Progenitor cell of endocrine pancreas (in vitro differentiated cells): ENCODE measurements at regions not wholly inside any gene's neighbourhood (a gene's known extent, or its start where the extent isn't known, plus 50 kb on each side); places are given as distances from the start of the nearest gene placed in this dataset.
"Not testable (repeated sequence)": the region's sequence is repeated elsewhere in the genome, so short reads cannot be mapped to it uniquely, and the experiment has no call there.

ENCODE experiments used
- DNase-seq: peaks from one replicate; pipeline ENCODE4 v3.0.0; 2021; ENCODE audit warnings: low spot score; ENCODE audit not compliant: unreplicated experiment
- H3K27ac Mint-ChIP-seq: 2 replicates; pipeline ENCODE4 v1.8.0; 2021; ENCODE audit warnings: mild to moderate bottlenecking, moderate library complexity, mixed read lengths
- H3K27me3 Mint-ChIP-seq: 2 replicates; pipeline ENCODE4 v1.8.0; 2021; ENCODE audit warnings: mixed read lengths
- H3K36me3 Mint-ChIP-seq: 2 replicates; pipeline ENCODE4 v1.8.0; 2022; ENCODE audit warnings: mixed read lengths; ENCODE audit not compliant: insufficient read depth
- H3K4me1 Mint-ChIP-seq: 2 replicates; pipeline ENCODE4 v1.8.0; 2021; ENCODE audit warnings: low read depth, mixed read lengths
- H3K4me3 Mint-ChIP-seq: 2 replicates; pipeline ENCODE4 v1.8.0; 2021; ENCODE audit warnings: low read depth, mild to moderate bottlenecking, moderate library complexity, mixed read lengths
- H3K9me3 Mint-ChIP-seq: 2 replicates; pipeline ENCODE4 v1.8.0; 2021; ENCODE audit warnings: low read depth, mixed read lengths
- TF ChIP-seq, protein P1 (sequence below): fragments of 200-600 bp; sonication (generic); IDR thresholded peaks from one replicate; pipeline ENCODE4 v1.5.0; 2021; ENCODE audit warnings: antibody characterized with exemption, mild to moderate bottlenecking; ENCODE audit not compliant: unreplicated experiment

DNA sequence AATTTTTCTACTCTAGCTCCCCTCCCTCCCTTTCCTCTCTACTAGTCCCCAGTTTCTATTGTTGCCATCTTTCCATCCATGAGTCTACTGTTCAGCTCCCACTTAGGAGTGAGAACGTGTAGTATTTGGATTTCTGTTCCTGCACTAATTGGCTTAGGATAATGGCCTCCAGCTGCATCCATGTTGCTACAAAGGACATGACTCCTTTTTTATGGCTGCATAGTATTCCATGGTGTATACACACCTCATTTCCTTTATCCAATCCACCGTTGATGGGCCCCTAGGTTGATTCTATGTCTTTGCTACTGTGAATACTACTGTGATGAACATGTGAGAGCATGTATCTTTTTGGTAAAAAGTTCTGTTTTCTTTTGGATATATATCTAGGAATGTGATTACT, 138.9 kb upstream of the MSX2 start:
- H3K27ac Mint-ChIP-seq: no peak overlapping the region
- peaks cover 2% of the 10 kb centered on the region for H3K4me1 Mint-ChIP-seq
- no peak for DNase-seq
- no peak overlapping the region for H3K4me3 Mint-ChIP-seq
- peaks cover 17% of the 10 kb centered on the region for H3K27me3 Mint-ChIP-seq
- H3K9me3 Mint-ChIP-seq: peaks cover 3% of the 10 kb centered on the region
- no peaks in the 10 kb centered on the region for H3K36me3 Mint-ChIP-seq
- TF ChIP-seq, protein P1, sequence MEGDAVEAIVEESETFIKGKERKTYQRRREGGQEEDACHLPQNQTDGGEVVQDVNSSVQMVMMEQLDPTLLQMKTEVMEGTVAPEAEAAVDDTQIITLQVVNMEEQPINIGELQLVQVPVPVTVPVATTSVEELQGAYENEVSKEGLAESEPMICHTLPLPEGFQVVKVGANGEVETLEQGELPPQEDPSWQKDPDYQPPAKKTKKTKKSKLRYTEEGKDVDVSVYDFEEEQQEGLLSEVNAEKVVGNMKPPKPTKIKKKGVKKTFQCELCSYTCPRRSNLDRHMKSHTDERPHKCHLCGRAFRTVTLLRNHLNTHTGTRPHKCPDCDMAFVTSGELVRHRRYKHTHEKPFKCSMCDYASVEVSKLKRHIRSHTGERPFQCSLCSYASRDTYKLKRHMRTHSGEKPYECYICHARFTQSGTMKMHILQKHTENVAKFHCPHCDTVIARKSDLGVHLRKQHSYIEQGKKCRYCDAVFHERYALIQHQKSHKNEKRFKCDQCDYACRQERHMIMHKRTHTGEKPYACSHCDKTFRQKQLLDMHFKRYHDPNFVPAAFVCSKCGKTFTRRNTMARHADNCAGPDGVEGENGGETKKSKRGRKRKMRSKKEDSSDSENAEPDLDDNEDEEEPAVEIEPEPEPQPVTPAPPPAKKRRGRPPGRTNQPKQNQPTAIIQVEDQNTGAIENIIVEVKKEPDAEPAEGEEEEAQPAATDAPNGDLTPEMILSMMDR: no peak

DNA sequence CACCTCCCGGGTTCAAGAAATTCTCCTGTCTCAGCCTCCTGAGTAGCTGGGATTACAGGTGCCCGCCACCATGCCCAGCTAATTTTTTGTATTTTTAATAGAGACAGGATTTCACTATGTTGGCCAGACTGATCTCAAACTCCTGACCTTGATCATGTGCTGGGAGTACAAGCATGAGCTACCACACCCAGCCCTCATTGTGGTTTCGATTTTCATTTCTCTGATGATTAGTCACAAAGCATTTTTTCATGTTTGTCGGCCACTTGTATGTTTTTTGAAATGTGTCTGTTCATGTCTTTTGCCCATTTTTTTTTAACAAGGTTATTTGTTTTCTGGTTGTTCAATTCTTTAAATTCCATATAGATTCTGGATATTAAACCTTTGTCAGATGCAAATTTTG, 138.2 kb upstream of the MSX2 start:
- not testable (repeated sequence) for H3K27ac Mint-ChIP-seq, H3K4me1 Mint-ChIP-seq, H3K4me3 Mint-ChIP-seq, H3K36me3 Mint-ChIP-seq, DNase-seq, H3K9me3 Mint-ChIP-seq
- H3K27me3 Mint-ChIP-seq: peaks cover 14% of the 10 kb centered on the region

DNA sequence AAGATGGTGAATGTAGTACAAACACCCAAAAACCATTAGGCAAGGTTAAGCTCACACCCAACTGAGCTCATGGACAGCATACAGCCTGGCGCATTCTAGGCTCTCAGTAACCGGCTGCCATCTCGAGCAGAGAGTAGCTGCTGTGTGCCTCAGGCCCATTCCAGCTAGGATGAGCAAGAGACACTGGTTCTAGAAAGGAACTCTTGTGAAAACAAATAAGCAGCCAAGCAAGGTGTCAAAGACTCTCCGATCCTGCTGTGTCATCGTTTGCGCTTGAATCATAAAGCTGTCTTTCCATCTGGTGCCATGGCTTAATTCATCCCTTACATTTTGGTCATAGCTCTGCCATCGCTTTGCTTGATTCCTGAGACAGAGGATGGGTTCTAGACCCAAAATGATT, 135.4 kb upstream of the MSX2 start:
- Mint-ChIP-seq H3K4me3 (no peak overlapping the region), H3K36me3 (no peaks in the 10 kb centered on the region), H3K27ac (no peak overlapping the region), H3K9me3 (peaks cover 3% of the 10 kb centered on the region), H3K27me3 (peaks cover 13% of the 10 kb centered on the region), H3K4me1 (no peaks in the 10 kb centered on the region)
- DNase-seq: no peak
- TF ChIP-seq, protein P1: no peak

- no peak overlapping the region for H3K27ac Mint-ChIP-seq
- H3K4me3 Mint-ChIP-seq: no peak overlapping the region
- peaks cover 6% of the 10 kb centered on the region for H3K9me3 Mint-ChIP-seq
- TF ChIP-seq, protein P1: no peak
- DNase-seq: no peak
- H3K27me3 Mint-ChIP-seq: peaks cover 13% of the 10 kb centered on the region
- no peaks in the 10 kb centered on the region for H3K4me1 Mint-ChIP-seq
- H3K36me3 Mint-ChIP-seq: no peaks in the 10 kb centered on the region
These were observed 134.8 kb upstream of the MSX2 start for GRCh38 chr5:174589599-174589998.

DNA sequence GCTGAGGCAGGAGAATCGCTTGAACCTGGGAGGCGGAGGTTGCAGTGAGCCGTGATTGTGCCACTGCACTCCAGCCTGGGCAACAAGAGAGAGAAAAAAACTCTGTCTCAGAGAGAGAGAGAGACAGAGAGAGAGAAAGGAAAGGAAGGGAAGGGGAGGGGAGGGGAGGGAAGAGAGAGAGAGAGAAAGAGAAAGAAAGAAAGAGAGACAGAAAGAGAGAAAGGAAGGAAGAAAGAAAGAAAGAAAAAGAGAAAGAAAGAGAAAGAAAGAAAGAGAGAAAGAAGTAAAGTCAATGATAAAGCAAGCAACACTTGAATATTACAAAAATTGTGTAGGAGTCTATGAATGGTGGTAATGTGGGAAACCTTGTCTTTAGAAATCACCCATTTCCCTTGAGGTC, 133.6 kb upstream of the MSX2 start:
- peaks cover 13% of the 10 kb centered on the region for H3K27me3 Mint-ChIP-seq
- H3K4me1 Mint-ChIP-seq: no peaks in the 10 kb centered on the region
- DNase-seq: no peak
- peaks cover 5% of the 10 kb centered on the region for H3K9me3 Mint-ChIP-seq
- H3K36me3 Mint-ChIP-seq: no peaks in the 10 kb centered on the region
- TF ChIP-seq, protein P1: no peak
- H3K27ac Mint-ChIP-seq: no peak overlapping the region
- no peak overlapping the region for H3K4me3 Mint-ChIP-seq

- Mint-ChIP-seq H3K4me3 (no peak overlapping the region), H3K27me3 (peaks cover 18% of the 10 kb centered on the region), H3K9me3 (peaks cover 3% of the 10 kb centered on the region), H3K36me3 (no peaks in the 10 kb centered on the region), H3K27ac (no peak overlapping the region), H3K4me1 (peaks cover 8% of the 10 kb centered on the region)
- TF ChIP-seq, protein P1: no peak
- no peak for DNase-seq
These were observed 128.0 kb upstream of the MSX2 start for GRCh38 chr5:174596429-174596828.
